IMR-90 (cell line): ENCODE measurements at regions not wholly inside any gene's neighbourhood (a gene's known extent, or its start where the extent isn't known, plus 50 kb on each side); places are given as distances from the start of the nearest gene placed in this dataset.
A peak's percentile ranks its signal among the peaks of the same experiment; 100 is the strongest.

ENCODE experiments used
- ATAC-seq: fragments of 200-7000 bp; cut with Tn5 transposase; 2 replicates; pipeline ENCODE4 v1.9.1; 2020; ENCODE audit warnings: low read depth, mild to moderate bottlenecking, moderate library complexity
- BruUV-seq: library from RNA; stranded (reverse); fragments of 400-500 nt; replicated peaks from 2 replicates; lab custom pipeline; 2021; lab: Mats Ljungman, UMichigan
- CTCF ChIA-PET: fragments of 300-600 bp; formaldehyde crosslinking; extraction: SDS; loops from one replicate; lab custom pipeline; 2021; ENCODE audit warnings: antibody characterized with exemption; lab: Yijun Ruan, JAX
- POLR2A ChIA-PET: fragments of 300-600 bp; sonication (Branson Sonifier 250); formaldehyde crosslinking; loops from one replicate; lab custom pipeline; 2022; ENCODE audit warnings: antibody characterized with exemption; ENCODE audit not compliant: unreplicated experiment; lab: Charles Lee
- DNase-seq: peaks from one replicate; pipeline ENCODE4 v3.0.0; 2013
- H2AFZ ChIP-seq: replicated peaks from 2 replicates; pipeline ENCODE3; 2013; ENCODE audit warnings: low read length, mild to moderate bottlenecking; ENCODE audit not compliant: poor library complexity
- H2AK5ac ChIP-seq: 2 replicates; pipeline ENCODE4 v1.6.1; 2013; ENCODE audit warnings: low read depth, low read length, inconsistent platforms
- H2AK9ac ChIP-seq: replicated peaks from 2 replicates; pipeline ENCODE3; 2013; ENCODE audit warnings: mild to moderate bottlenecking, low read depth, low read length, moderate library complexity; ENCODE audit not compliant: poor library complexity
- H2BK120ac ChIP-seq: 2 replicates; pipeline ENCODE4 v1.6.1; 2013; ENCODE audit warnings: low read depth, low read length, inconsistent platforms
- H2BK15ac ChIP-seq: 3 replicates; pipeline ENCODE4 v1.6.1; 2013; ENCODE audit warnings: low read depth, low read length, inconsistent platforms
- H2BK20ac ChIP-seq: 2 replicates; pipeline ENCODE4 v1.6.1; 2013; ENCODE audit warnings: low read depth, mild to moderate bottlenecking, inconsistent platforms, low read length, moderate library complexity
- H2BK5ac ChIP-seq: 2 replicates; pipeline ENCODE4 v1.6.1; 2013; ENCODE audit warnings: mild to moderate bottlenecking, low read depth, low read length, inconsistent platforms; ENCODE audit not compliant: poor library complexity, severe bottlenecking
- H3K14ac ChIP-seq: replicated peaks from 2 replicates; pipeline ENCODE4 v1.6.1; 2013; ENCODE audit warnings: low read depth, low read length, inconsistent platforms
- H3K18ac ChIP-seq: 2 replicates; pipeline ENCODE4 v1.6.1; 2013; ENCODE audit warnings: low read depth, low read length, control low read depth
- H3K23ac ChIP-seq: 2 replicates; pipeline ENCODE4 v1.6.1; 2013; ENCODE audit warnings: low read depth, low read length, inconsistent platforms
- H3K27ac ChIP-seq: 2 replicates; pipeline ENCODE4 v1.5.1; 2013; ENCODE audit warnings: mild to moderate bottlenecking, control low read depth, low read length; ENCODE audit not compliant: insufficient read depth
- H3K27me3 ChIP-seq: 2 replicates; pipeline ENCODE4 v1.6.1; 2013; ENCODE audit warnings: low read length; ENCODE audit not compliant: control insufficient read depth, insufficient read depth
- H3K36me3 ChIP-seq: 2 replicates; pipeline ENCODE4 v1.6.1; 2013; ENCODE audit warnings: low read length, mixed read lengths; ENCODE audit not compliant: control insufficient read depth, insufficient read depth
- H3K4ac ChIP-seq: 2 replicates; pipeline ENCODE4 v1.6.1; 2013; ENCODE audit warnings: low read depth, low read length, inconsistent platforms
- H3K4me1 ChIP-seq: 2 replicates; pipeline ENCODE4 v1.6.1; 2013; ENCODE audit warnings: low read length, mixed read lengths; ENCODE audit not compliant: control insufficient read depth, insufficient read depth
- H3K4me2 ChIP-seq: 2 replicates; pipeline ENCODE4 v1.6.1; 2013; ENCODE audit warnings: low read depth, mild to moderate bottlenecking, control low read depth, low read length, moderate library complexity
- H3K4me3 ChIP-seq: 2 replicates; pipeline ENCODE4 v1.5.1; 2013; ENCODE audit warnings: low read depth, mild to moderate bottlenecking, control low read depth, low read length, moderate library complexity; ENCODE audit not compliant: insufficient read depth
- H3K56ac ChIP-seq: 2 replicates; pipeline ENCODE4 v1.6.1; 2013; ENCODE audit warnings: low read length, inconsistent platforms; ENCODE audit not compliant: insufficient read depth; ENCODE audit errors: extremely low read depth
- H3K79me1 ChIP-seq, 2 experiments: 2 replicates each; pipeline ENCODE4 v1.6.1; 2013; ENCODE audit warnings: low read length in 2 of 2, inconsistent platforms in 1 of 2, low read depth in 1 of 2
- H3K9ac ChIP-seq: 2 replicates; pipeline ENCODE4 v1.6.1; 2013; ENCODE audit warnings: low read depth, low read length, control low read depth
- H3K9me1 ChIP-seq: 2 replicates; pipeline ENCODE4 v1.6.1; 2013; ENCODE audit warnings: low read length, inconsistent platforms; ENCODE audit not compliant: insufficient read depth
- H3K9me3 ChIP-seq: 2 replicates; pipeline ENCODE4 v1.6.1; 2013; ENCODE audit warnings: low read length; ENCODE audit not compliant: control insufficient read depth, insufficient read depth
- H4K20me1 ChIP-seq: 2 replicates; pipeline ENCODE4 v1.6.1; 2013; ENCODE audit warnings: low read length, inconsistent platforms; ENCODE audit not compliant: insufficient read depth
- H4K5ac ChIP-seq: 2 replicates; pipeline ENCODE4 v1.6.1; 2013; ENCODE audit warnings: mild to moderate bottlenecking, low read depth, low read length, control low read depth
- H4K8ac ChIP-seq, 2 experiments: 2 replicates each; pipeline ENCODE4 v1.6.1; 2013; ENCODE audit warnings: low read depth in 2 of 2, low read length in 2 of 2, control low read depth in 1 of 2, inconsistent platforms in 1 of 2
- H4K91ac ChIP-seq: 2 replicates; pipeline ENCODE4 v1.6.1; 2013; ENCODE audit warnings: low read depth, low read length, inconsistent platforms; ENCODE audit not compliant: insufficient read depth
- MXI1 ChIP-seq: IDR thresholded peaks from 2 replicates; pipeline ENCODE4 v1.6.1; 2012; ENCODE audit warnings: low read depth, mild to moderate bottlenecking, low read length, moderate library complexity, borderline replicate concordance
- POLR2A ChIP-seq: IDR thresholded peaks from 2 replicates; pipeline ENCODE4 v1.6.1; 2012; ENCODE audit warnings: mild to moderate bottlenecking, low read depth, low read length
- RAD21 ChIP-seq: IDR thresholded peaks from 2 replicates; pipeline ENCODE4 v1.6.1; 2012; ENCODE audit warnings: low read length, improper control_type of control experiment
- WGBS, 2 experiments: methylation state at CpG; one replicate each; pipeline versions ENCODE4 v1.1.5 to v1.1.7; 2013; ENCODE audit warnings: missing lambda C conversion rate in 2 of 2; ENCODE audit not compliant: insufficient read length in 1 of 2; ENCODE audit errors: extremely low coverage in 2 of 2; 5-methylcytosine and 5-hydroxymethylcytosine counted together
- dilution Hi-C: fragments of 300-500 bp; cut with HindIII; formaldehyde crosslinking; loops from one replicate; pipeline ENCODE4 v1.14.3; 2018; ENCODE audit warnings: low sequenced_read_pairs; ENCODE audit not compliant: unreplicated experiment
- in situ Hi-C: fragments of 300-500 bp; cut with MboI; formaldehyde crosslinking; loops from 3 replicates; pipeline ENCODE4 v1.14.3; 2019; ENCODE audit warnings: low sequenced_read_pairs, inconsistent platforms, mixed read lengths
- intact Hi-C: fragments of 100-400 bp; cut with micrococcal nuclease; formaldehyde crosslinking; loops from 2 replicates; pipeline ENCODE4 v1.10.0; 2022
- TF ChIP-seq, protein P1 (sequence below): conservative IDR thresholded peaks from 2 replicates; pipeline ENCODE4 v1.5.1; 2012; ENCODE audit warnings: mild to moderate bottlenecking, low read depth, low read length, improper control_type of control experiment

DNA sequence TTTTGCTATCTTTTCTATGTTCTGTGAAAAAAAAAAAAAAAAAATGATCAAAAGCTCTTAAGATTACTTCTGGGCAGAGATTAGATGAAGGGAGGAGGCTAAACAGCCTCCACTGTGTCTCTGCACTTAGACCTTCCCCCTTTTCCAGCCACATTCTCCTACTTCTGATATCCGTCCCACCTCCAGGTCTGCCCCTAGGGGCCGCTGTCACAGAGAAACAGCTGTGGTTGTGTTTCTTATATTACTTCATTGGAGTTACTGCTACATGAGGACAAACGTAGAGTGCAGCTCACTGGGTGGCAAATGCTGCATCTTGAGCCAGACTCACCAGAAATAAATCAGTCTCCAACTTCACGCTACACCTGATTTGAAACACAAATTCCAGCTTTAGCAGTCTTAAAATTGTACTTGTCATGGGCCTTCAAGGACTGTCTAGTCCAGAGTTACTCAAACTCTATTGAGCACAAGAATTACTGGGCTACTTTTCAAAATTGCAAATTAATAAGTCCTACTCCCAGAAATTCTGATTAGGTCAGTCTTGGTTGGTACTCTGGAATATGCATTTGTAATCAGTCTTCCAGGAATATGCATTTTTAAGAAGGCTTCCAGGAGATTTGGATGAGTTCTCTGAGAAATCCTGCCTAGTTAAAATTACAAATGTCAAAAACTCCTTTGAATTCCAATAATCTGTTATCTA, 125.2 kb upstream of the PTBP2 start:
- DNase-seq (peak; percentile 3), ATAC-seq (no peak)
- H4K8ac ChIP-seq, result no peak overlapping the region
- in situ Hi-C loops, result no loop called here
- no peak overlapping the region for H4K91ac ChIP-seq
- H2BK15ac ChIP-seq, result no peak overlapping the region
- ChIA-PET CTCF (interaction anchor here (2.3 kb wide), 1 partner anchor 11 kb away, joined by 7 read pairs; no protein-coding TSS in a partner anchor), POLR2A (interaction anchor here (0.7 kb wide), 1 partner anchor 10 kb away, joined by 7 read pairs; no protein-coding TSS in a partner anchor)
- H3K36me3 ChIP-seq, result no peaks in the 10 kb centered on the region
- H2AK9ac ChIP-seq, result no peak overlapping the region
- H3K9me3 ChIP-seq, result no peaks in the 10 kb centered on the region
- H3K9me1 ChIP-seq, result no peaks in the 10 kb centered on the region
- H3K4me1 ChIP-seq, result peaks cover 6% of the 10 kb centered on the region
- H3K79me1 ChIP-seq, result no peaks in the 10 kb centered on the region
- no peak overlapping the region for H2BK20ac ChIP-seq
- no TSS peak for BruUV-seq
- WGBS, 2 experiments, result 100% methylated on average over 1 of the region's 4 CpGs; no CpG with 5 or more reads in 1 of the 2 experiments
- H2BK120ac ChIP-seq, result no peak overlapping the region
- H3K4me2 ChIP-seq, result no peak overlapping the region
- H3K27ac ChIP-seq, result no peak overlapping the region
- H4K5ac ChIP-seq, result no peak overlapping the region
- H2AFZ ChIP-seq, result no peak overlapping the region
- no peak overlapping the region for H3K4ac ChIP-seq
- dilution Hi-C loops, result no loop called here
- no peak overlapping the region for H3K23ac ChIP-seq
- H3K27me3 ChIP-seq, result no peaks in the 10 kb centered on the region
- no peak overlapping the region for H3K14ac ChIP-seq
- H3K18ac ChIP-seq, result no peak overlapping the region
- H3K56ac ChIP-seq, result no peak overlapping the region
- H2AK5ac ChIP-seq, result no peak overlapping the region
- no peak overlapping the region for H3K4me3 ChIP-seq
- no peak overlapping the region for H3K9ac ChIP-seq
- no peaks in the 10 kb centered on the region for H4K20me1 ChIP-seq
- H2BK5ac ChIP-seq, result no peak overlapping the region
- intact Hi-C loops, result no loop called here
- TF ChIP-seq MXI1 (no peak), POLR2A (no peak), RAD21 (0 out of 2 replicates have a peak, but pooled peaks have one; percentile 3)
- TF ChIP-seq, protein P1, sequence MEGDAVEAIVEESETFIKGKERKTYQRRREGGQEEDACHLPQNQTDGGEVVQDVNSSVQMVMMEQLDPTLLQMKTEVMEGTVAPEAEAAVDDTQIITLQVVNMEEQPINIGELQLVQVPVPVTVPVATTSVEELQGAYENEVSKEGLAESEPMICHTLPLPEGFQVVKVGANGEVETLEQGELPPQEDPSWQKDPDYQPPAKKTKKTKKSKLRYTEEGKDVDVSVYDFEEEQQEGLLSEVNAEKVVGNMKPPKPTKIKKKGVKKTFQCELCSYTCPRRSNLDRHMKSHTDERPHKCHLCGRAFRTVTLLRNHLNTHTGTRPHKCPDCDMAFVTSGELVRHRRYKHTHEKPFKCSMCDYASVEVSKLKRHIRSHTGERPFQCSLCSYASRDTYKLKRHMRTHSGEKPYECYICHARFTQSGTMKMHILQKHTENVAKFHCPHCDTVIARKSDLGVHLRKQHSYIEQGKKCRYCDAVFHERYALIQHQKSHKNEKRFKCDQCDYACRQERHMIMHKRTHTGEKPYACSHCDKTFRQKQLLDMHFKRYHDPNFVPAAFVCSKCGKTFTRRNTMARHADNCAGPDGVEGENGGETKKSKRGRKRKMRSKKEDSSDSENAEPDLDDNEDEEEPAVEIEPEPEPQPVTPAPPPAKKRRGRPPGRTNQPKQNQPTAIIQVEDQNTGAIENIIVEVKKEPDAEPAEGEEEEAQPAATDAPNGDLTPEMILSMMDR, result peak; percentile 31
